ENCODE measurements at regions not wholly inside any gene's neighbourhood (a gene's known extent, or its start where the extent isn't known, plus 50 kb on each side); places are given as distances from the start of the nearest gene placed in this dataset.

DNA sequence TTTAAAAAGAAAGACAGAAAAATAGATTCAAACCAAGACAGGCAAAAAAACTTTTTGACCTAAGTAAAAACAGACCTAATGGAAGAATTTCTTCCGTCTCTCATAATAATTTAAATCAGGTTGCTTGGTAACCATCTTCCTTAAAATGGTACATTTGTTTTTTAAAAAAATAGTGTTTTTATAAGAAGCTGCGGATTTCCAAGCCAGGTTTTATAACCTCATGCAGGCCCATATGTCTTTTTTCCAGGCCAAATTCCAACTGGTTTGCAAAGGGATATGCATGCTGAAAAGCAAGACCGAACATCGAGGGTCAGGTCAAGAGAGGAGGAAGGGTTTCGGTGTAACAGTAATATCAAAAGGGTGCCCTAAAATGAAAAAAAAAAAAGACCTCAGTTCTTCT is 172.9 kb downstream of the MAIP1 start:
- H3K4me3 ChIP-seq (ENCODE audit: low read length), result no peak overlapping the region
- DNase-seq (ENCODE audit: low read depth, low spot score), result no peak

DNA sequence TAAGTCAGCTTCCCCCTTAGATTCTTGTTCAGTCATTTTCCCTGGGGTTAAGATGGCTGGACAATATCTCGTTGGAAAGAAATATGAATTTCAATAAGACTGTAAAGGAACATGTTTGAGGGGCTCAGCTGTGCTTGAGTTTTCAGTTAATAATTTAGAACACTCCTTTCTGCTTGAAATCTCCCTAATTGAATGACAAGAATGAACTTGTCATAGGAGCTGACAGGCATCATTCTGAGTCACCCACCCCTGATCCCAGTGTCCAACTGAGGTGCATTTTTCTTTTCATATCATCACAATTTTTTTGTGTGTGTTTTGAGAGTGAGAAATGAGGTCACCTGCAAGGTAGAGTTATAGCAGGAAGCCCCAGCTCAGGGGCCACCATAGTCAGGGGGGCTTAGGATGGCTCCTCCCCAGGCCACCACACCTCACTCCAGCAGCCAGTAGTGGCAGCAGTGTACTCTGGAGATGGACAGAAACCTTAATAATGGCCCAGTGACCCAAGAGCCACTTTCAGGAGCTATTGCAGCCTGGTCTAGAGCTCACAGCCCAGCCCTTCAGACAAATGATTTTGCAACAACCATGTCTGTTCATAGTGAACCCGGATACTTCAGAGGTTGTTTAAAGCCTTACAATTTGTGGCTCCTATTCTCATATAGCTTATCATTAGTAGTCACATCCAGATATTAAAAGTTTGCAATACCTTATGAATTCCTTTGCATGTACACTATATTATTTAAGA is 174.5 kb downstream of the MAIP1 start:
- no peak for DNase-seq (ENCODE audit: low read depth, low spot score)
- no peak overlapping the region for H3K4me3 ChIP-seq (ENCODE audit: low read length)

DNA sequence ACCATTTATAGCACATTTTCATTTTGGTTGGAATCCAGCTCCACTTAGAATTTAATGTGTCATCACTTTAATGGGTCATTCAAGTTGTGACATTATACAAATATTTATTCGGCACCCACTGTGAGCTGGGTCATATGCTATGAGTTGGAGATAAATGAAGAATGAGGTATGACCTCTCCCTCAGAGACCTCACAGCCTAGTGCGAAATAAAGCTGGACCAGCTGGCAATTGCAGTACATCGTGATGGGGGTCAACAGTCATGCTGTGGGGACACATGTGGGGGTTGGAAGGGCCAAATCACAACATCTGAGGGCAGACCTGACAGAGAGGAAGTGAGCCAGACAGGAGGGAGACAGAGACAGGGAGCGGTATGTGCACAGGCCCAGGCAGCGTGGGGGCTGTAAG is 175.4 kb downstream of the MAIP1 start:
- DNase-seq (ENCODE audit: low read depth, low spot score), result no peak
- H3K4me3 ChIP-seq (ENCODE audit: low read length), result no peak overlapping the region

DNA sequence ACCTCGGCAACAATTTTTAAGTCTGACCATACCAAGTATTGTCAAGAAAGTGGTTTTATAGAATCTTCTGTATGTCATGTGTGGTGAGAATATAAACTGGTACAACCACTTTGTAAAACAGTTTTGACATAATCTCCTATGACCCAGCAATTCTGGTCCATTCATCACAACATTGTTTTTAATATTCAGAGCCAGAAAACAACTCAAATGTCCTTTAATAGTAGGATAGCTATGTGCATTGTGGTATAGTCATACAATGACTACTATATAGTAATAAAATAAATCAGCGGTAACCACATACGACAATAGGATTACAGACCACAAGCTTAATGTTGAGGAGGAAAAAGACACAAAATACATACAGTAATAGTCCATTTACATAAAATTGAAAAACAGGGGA is 175.2 kb upstream of the SPATS2L start:
- no peak for DNase-seq (ENCODE audit: low read depth, low spot score)
- H3K4me3 ChIP-seq (ENCODE audit: low read length), result no peak overlapping the region

DNA sequence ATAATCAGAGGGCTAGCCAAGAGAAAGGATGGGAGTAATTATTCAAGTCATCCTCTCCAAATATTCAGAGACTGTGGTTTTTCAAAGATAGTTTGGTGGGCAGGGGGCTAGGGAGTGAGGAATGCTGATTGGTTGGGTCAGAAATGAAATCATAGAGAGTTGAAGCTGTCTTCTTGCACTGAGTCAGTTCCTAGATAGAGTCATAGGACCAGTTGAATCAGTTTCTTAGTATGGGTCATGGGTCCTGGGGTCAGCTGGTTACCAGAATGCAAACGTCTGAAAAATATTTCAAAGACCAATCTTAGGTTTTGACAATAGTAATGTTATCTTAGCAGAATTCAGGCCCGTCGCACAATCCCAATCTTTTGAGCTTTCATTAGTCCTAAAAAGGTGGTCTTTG is 171.4 kb upstream of the SPATS2L start:
- DNase-seq (ENCODE audit: low read depth, low spot score), result no peak
- H3K4me3 ChIP-seq (ENCODE audit: low read length), result no peak overlapping the region

DNA sequence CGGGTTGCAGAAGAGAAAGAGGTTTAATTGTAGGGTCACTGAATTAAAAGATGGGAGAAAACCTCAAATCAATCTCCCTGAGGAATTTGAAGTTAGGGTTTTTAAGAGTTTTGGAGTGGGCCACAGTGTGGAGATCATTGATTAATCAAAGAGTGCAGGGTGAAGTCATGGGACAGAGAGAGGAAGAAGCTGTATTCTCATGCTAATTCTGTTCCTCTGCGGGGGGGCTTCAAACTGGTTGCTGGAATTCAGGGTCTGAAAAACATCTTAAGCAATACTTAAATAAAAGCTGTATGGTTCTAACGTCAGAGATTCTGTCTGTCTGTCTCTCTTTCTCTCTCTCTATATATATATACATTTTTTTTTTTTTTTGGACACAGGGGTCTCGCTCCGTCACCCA is 169.8 kb upstream of the SPATS2L start:
- no peak overlapping the region for H3K4me3 ChIP-seq (ENCODE audit: low read length)

DNA sequence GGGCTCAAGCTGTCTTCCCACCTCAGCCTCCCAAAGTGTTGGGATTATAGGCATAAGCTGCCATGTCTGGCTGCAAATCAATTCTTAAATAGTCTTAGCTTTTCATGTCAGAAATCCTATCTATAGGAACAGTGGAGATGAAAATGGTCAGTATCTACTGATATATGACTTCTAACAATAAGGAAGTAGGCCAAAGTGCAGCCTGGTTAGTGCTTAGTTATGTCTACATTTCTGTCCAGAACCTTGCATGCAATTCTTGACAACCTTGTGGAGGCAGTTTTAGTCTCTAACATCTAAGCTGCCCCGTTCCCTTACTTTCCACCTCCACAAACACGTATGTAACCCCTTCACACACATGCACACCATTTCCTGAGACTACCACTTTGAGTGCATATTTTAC is 169.2 kb upstream of the SPATS2L start:
- H3K4me3 ChIP-seq (ENCODE audit: low read length), result no peak overlapping the region
- no peak for DNase-seq (ENCODE audit: low read depth, low spot score)

More for the DNA sequence above, 169.8 kb upstream of the SPATS2L start:
- no peak for DNase-seq (ENCODE audit: low read depth, low spot score)

DNA sequence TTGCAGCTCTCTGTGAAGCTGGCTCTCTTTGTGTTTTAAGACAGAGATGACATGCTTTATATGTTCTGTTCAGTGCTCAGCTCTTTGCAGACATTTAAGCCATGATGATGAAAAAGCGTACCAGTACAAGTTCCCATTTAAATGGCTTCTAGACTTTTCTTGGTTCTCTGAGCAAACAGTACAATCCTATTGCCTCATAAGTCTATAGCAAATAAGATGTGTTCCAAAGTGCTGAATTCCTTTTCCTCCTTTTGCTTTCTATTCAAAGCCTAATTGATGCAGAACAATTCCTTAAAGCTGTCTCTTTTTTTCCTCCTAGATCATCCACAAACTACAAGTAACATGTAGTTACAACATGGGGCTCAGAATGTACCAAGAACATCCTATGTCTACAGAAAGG is 168.8 kb upstream of the SPATS2L start:
- no peak overlapping the region for H3K4me3 ChIP-seq (ENCODE audit: low read length)
- no peak for DNase-seq (ENCODE audit: low read depth, low spot score)

DNA sequence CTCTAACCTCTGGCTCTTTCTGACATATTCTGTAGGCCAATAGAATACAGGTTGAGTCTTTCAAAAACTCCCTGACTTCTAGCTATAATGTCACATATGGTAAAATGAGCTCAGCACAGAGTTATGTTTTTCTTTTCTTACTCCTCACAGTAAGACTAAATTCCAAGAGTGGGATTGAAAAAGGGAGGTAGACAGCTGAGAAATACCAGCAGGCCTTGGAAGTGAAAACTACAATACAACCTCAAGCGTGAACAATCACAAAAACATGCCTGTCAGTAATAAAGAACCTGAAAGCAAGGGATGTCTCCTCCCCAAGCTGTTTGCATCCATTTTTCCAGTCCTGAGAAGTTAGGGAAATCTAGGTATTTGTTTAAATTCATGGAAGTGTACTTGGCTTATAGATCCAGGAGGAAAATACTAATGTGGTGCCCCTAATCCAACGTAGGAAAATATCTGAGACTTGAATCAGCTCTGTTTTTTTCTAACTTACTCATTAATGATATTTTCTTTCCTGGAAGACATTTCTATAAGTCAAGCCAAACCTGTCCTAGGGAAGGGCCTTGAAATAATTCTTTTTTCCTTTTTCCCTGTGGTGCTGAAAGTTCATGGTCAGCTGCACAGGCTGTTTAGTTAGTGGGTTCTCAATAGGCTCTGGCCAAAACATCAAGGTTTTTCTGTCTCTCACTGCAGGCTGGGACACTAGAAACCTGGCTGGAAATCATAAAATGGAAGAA is 167.9 kb upstream of the SPATS2L start:
- DNase-seq (ENCODE audit: low read depth, low spot score), result no peak
- no peak overlapping the region for H3K4me3 ChIP-seq (ENCODE audit: low read length)

DNA sequence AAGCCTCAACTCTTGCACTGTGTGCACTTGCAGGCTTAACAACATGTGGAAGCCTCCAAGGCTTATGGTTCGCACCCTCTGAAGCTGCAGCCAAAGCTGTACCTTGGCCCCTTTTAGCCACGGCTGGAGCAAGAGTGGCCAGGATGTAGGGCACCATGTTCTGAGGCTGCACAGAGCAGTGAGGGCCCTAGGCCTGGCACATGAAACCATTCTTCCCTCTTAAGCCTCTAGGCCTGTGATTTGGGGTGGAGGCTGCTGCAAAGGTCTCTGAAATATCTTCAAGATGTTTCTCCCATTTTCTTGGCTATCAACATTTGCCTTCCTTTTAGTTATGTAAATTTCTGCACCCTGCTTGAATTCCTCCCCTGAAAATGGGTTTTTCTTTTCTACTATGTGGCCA is 161.9 kb upstream of the SPATS2L start:
- H3K4me3 ChIP-seq (ENCODE audit: low read length), result no peak overlapping the region
- DNase-seq (ENCODE audit: low read depth, low spot score), result no peak

DNA sequence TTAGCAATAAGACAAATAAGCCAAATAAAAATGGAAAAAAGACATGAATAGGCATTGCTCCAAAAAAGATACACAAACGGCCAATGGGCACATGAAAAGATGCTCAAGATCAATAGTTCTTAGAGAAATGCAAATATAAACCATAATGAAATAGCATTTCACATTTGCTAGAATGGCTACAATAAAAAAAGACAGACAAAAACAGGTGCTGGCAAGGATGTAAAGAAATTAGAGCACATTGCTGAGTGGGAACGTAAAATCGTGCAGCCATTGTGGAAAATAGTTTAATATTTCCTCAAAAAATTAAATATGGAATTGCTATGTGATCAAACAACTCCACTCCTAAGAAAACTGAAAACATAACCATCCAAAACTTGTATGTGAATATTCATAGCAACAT is 160.0 kb upstream of the SPATS2L start:
- DNase-seq (ENCODE audit: low read depth, low spot score), result no peak
- no peak overlapping the region for H3K4me3 ChIP-seq (ENCODE audit: low read length)

DNA sequence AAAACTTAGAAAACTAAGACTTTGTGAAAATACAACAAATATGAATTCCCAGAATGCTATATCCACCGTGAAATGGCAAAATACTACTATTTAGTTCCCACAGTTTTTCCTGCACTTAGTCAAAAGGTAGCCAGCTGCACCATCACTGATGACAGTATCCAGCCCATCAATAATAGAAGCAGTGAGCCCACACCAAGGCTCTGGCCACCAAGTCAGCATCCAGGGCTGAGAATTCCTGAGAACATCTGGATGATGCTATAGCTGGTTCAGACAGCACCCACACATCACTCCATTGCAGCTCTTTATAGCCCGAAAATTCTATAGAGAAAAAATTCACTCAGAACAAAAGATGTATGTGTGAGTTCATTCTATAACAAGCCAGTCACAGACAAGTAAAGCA is 159.1 kb upstream of the SPATS2L start:
- no peak overlapping the region for H3K4me3 ChIP-seq (ENCODE audit: low read length)
- DNase-seq (ENCODE audit: low read depth, low spot score), result no peak

DNA sequence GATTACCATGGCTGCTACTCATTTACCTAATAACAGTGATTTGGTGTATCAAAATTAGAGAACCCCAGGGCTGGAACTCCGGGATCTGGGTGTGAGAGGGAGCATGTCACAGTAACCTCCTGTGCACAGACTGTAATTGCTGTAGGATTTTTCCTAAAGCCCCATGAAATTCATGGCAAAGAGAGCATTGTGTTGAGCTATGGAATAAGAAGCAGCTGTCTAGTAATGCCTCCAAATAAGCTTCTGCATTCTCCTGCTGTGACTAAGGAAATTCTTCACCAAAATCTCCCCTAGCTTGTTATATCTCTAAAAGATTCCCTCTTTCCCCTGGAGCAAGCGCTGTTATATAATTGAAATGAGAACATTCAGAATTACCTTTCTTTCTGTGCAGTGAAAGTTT is 158.1 kb upstream of the SPATS2L start:
- no peak overlapping the region for H3K4me3 ChIP-seq (ENCODE audit: low read length)
- DNase-seq (ENCODE audit: low read depth, low spot score), result no peak

DNA sequence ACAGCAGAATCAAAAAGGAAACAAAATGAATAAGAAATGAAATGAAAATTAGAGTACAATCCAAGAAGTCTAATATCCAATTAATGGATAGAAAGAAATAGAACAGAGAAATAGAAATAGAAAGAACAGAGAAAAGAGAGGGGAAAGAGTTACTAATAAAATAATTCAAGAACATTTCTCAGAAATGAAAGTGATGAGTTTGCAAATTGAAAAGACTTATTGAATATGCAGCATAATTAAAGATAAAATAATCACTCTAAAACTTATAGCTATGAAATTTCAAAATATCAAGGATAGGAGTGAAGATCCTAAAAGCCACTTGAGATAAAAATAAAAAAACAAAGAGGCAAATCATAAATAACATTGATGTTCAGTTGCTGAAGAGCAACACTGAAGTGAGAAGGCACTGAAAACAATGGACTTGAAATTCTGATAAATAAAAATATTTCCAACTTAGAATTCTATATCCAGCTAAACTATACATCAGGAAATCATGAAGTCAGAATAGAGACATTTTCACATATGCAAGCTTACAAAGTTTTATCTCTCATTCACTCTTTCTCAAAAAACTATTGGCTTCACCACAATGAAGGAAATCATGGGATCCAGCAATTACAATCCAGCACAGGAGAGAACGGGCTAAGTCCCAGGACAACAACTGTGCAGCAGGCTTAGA is 155.9 kb upstream of the SPATS2L start:
- no peak for DNase-seq (ENCODE audit: low read depth, low spot score)
- no peak overlapping the region for H3K4me3 ChIP-seq (ENCODE audit: low read length)

DNA sequence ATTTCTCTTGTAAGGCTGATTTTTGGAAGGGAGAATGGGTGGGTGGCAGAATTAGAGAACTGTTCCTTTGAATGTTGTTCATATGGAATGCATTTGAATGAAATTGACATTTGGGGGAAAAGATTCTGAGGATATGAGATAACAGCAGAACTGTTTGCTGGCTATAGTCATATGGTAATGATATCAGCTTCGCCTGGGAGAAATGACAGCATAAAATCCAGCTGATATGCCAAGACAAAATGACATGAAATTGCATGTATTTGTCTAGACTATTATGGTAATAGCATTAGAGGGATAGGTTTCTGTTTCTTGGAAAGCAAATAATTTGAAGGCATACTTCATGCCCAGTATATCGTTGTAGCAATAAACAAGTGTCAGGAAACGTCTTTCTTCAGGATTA is 150.8 kb upstream of the SPATS2L start:
- DNase-seq (ENCODE audit: low read depth, low spot score), result no peak
- no peak overlapping the region for H3K4me3 ChIP-seq (ENCODE audit: low read length)

DNA sequence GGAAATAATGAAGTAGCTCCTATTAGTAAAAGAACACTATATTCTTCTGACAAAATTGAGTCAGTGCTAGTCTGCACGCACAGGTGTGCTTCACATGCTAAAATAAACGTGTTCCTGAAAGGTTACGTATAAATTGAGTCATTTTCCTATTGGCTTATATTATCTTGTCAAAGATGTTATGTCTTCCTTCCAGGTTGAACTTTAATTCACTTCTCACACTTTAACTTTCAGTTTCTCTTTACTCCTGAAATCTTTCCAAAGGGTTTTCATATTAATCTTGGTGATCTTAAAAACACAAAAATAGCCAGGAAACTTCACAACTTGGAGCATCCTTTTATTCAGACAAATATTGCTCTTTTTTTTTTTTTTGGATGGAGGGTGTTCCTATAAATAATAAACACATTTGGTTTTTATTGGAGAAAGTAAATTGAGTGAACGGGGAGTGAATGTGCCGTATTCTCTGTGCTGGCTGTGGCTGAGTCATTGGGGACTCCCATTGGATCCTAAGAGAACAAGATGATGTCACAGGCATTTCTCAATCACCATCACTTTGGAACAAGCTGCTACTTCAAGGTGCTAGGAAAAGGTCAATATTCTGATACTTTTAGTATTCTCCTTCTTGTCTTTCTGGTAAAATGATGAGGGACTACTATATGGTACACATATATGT is 150.2 kb upstream of the SPATS2L start:
- no peak overlapping the region for H3K4me3 ChIP-seq (ENCODE audit: low read length)
- no peak for DNase-seq (ENCODE audit: low read depth, low spot score)

DNA sequence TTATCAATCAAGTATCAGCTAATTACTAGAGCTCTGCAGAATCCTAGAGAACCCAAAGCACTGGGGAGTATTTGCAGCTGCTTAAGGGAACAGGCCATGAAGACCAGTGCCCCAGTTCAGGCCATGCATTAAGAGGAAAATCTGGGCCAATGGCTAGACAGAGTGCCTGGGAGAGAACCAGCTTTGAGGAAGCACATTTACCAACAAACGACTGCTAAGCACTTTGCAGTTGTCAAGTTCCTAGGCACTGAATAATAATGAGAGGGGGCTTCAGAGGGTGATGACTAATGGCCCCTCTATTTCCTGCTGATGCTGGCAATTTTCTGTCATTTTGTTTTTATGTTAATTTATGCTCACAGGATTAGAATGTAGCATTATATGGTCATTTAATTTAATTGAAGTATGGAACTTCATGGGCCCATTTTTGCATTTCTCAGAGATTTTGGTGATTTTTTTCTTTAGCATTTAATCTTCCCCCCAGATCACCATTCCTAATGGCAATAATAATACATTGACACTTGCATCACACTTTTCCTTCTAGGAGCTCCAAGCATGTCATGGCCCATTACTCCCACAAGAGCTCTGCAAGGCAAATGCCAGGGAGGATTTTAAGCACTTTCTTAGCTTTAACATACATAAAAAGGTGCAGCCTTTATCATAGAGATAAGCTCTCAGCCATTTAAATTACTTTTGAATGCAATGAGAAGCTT is 147.7 kb upstream of the SPATS2L start:
- DNase-seq (ENCODE audit: low read depth, low spot score), result no peak
- H3K4me3 ChIP-seq (ENCODE audit: low read length), result no peak overlapping the region

DNA sequence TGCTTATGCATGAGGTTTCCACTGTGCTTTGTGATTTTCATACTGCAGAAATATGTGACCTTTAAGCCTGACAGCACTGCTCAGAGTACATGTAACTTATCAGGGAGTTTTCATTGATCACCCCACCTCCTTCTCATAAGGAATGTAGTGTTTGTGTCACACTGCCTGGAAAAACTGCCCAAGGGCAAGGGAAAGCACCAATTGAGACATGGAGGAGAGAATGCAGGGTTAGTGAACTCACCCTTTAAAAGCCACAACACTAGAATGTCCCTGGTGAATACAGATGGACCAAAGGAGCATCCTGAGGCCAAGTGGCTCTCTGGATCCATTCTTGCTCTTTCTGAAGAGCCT is 147.2 kb upstream of the SPATS2L start:
- DNase-seq (ENCODE audit: low read depth, low spot score), result no peak
- H3K4me3 ChIP-seq (ENCODE audit: low read length), result no peak overlapping the region
